Activated naive CD4-positive, alpha-beta T cell (primary cell): ENCODE measurements at regions not wholly inside any gene's neighbourhood (a gene's known extent, or its start where the extent isn't known, plus 50 kb on each side); places are given as distances from the start of the nearest gene placed in this dataset.
"Not testable (repeated sequence)": the region's sequence is repeated elsewhere in the genome, so short reads cannot be mapped to it uniquely, and the experiment has no call there.

ENCODE experiments used
- DNase-seq, 4 experiments: peaks; one replicate each; lab custom pipeline; 2025; lab: John Stamatoyannopoulos, UW

DNA sequence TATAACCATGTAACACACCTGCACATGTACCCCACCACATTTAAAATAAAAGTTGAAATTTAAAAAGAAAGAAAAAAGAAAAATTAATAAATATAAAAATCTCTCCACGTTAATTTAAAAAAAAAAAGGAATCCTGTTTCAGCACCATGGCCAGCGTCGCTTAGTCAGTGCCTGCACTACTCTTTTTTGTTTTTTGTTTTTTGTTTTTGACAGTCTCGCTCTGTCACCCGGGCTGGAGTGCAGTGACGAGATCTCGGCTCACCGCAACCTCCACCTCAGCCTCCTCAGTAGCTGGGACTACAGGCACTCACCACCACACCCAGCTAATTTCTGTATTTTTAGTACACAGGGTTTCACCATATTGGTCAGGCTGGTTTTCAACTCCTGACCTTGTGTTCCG lies 835.9 kb downstream of the UQCRFS1 start:
- no peak for DNase-seq

DNA sequence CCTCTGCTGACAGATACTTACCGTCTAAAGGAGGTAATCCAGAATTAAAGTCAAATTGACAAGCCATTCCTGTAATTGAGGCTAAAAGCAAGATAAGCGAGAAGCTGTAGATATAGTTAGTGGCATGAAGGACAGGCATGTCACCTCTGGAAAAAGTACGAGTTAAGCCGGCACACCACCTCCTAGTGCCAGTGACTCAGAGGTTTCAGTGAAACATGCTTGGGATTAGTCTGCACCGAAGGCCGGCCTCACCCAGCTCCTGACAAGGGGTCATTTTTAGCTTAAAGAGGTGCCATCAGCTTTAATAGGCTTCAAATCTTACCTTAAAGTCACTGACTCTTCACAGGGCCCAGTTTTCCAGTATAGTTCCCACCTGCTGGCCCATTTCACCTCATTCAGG lies 838.0 kb downstream of the UQCRFS1 start:
- DNase-seq, result no peak

DNA sequence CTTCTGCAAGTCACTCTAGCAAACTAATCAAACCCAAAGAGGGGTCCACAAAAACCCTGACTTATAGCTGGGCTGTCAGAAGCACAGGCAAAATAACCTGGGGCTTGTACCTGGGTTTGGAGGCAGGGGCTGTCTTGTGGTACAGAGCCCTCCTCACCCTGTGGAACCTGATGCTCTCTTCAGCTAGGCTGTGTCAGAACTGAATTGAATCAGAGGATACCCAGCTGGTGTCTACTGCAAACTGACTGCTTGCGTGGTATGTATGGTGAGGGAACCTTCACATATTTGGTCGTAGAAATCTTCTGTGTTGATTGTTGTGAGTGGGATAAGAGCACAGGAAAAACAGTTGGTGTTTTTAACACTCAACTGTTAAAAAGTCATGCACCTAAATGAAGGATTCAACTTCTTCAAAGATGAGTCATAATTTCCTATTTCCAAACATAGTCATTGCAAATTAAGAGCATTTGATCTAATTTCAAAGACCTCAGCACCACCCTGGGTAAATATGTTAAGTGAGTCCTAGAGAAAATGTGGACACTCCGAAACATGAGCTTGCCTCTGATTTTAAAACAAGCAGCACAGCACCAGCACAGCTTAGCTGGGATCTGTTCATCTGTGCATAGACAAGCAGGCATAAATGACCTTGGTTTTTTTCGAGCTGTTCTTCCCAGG lies 840.2 kb downstream of the UQCRFS1 start:
- DNase-seq, result no peak

DNA sequence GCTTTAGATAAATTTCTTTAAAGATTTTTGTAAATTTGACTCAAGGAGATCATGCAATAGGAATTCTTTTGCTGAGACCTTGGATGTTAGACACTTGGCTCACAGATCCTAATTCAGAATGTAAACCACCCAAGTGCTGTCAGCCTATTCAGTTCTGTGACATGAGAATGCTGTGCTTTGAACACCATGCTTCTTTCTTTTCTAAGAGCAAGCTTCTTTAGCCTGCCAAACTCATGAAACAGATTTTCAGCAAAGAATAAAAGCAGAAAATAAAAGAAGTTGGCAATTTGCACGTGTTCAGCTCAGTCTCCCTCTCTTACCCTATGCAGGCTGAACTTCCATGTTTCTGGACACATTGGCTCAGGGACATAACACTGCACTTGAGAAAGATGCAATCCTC lies 845.8 kb downstream of the UQCRFS1 start:
- no peak for DNase-seq

DNA sequence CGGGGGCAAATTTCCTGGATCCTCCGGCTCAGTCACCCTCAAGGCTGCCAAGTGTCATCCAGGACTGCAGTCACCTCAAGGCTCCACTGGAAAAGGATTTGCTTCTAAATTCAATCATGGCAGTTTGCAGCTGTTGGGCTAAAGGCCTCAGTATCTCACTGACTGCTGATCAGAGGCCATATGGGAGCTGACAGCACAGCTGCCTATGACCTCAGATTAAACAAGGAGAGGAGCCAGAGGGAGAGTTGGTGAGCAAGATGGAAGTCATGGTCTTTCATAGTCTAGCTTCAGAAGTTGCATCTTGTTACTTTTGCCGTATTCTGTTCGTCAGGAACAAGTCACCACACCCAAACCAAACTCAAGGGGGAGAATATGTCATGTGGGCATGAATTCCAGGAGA lies 849.7 kb downstream of the UQCRFS1 start:
- no peak for DNase-seq

DNA sequence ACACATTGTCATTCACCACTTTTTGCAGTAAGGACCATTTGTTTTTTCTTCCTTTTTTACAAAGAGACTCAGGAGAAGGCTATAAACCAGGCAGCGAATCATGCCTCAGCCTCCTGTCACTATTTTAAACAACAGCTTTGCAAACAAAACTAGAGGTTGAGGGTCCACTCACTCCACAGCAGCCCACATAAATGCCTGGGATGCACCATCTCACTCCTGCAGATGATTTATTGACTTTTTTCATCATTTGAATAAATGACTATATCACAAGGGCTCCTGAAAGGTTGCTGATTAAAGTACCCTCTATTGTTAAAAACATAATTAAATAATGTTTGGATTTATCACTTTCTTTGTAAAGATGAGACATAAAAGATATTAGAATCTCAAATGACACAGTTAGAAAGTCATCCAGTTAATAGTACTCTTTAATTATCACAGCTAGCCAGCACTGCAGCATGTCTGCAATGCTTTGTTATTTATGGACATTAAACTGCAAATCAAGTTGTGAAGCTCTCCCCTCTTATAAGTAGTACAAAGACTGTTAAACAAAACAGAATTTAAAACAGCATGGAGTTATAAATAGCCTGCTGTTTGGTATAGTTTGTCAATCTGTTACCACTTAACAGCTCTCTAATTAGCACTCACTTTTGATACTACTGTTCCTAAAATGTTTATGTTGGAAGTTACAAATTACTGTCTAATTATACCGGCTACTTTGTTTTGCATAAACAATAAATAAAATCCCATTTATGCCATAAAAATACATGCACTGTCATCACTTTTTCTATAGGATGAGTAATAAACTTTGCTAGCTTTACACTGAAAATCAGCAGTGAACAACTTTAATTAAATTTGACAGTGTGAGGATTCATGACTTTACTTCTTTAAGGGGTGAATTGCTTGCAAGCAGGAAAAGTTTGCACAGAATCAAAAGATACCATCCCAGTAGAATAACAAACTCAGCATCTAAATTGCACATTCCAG lies 853.2 kb downstream of the UQCRFS1 start:
- no peak for DNase-seq

DNA sequence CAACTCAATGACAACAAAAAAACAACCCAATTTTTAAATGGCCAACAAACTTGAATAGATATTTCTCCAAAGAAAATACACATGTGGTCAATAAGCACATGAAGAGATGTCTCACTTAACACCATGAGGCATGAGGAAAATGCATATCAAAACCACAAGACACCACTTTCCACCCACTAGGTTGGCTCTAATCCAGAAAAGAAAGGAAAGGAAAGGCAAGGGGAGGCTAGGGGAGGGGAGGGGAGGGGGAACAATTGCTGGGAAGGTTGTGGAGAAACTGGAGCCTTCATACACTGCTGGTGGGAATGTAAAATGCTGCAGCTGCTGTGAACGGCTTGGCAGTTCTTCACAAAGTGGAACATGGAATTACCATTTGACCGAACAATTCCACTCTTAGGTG lies 854.3 kb downstream of the UQCRFS1 start:
- DNase-seq, result no peak

DNA sequence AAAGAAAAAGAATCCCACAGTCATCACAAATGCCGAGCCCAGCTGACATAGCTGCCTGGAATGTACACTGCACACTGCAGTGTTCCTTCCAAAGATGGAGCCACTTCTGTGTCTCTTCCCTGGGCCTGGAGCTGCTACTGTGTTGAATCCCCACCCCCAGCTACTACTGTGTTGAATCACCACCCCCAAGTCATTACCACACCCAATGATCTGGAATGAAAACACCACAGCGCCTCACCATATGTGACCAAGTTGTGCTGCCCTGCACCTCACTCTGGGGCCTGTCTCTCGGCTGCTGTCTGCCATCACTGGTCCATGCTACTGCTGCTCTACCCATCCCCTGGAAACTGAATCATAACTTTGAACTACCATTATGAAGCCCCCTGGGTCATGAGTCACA lies 861.2 kb downstream of the UQCRFS1 start:
- no peak for DNase-seq

DNA sequence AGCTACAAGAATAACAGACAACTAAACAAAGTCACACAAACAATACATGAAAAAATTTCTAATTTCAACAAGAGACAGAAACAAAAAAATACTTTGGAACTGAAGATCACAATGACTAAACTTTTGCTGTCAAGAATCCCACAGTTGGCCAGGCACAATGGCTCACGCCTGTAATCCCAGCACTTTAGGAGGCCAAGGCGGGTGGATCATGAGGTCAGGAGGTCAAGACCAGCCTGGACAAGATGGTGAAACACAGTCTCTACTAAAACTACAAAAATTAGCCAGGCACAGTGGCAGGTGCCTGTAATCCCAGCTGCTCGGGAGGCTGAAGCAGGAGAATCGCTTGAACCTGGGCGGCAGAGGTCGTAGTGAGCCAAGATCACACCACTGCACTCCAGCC lies 861.6 kb downstream of the UQCRFS1 start:
- not testable (repeated sequence) for DNase-seq

DNA sequence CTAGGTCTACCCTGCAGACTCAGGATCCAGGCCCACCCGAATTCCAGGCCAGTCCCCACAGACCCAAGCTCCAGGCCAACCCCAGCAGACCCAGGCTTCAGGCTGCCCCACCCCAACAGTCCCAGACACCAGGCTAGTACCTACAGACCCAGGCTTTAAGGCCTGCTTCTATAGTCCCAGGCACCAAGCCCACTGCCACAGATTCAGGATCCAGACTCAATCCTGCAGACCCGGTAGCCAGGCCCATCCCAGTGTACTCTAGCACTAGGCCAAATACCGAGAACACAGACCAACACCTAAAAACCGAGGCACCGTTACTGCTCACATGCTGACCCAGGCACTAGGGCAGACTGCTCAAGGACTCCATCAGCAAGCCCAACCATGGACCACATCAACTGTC lies 862.3 kb downstream of the UQCRFS1 start:
- DNase-seq, result no peak

DNA sequence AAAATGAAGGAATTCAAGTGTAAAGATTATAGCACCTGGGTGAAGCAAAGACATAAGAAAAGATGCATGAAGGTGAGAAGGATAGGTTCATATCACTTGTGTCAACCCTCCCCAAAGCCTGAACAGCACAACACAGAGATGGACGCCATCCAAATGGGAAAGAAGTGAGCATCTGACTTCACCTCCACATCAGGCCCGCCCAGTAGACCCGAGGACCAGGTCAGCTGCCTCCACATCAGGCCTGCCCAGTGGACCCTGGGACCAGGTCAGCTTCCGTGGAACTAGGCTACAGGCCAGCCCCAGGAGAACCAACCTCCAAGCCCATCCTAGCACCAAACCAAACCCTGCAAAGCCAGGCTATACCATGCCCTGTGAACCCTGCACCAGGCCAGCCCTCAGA lies 862.9 kb downstream of the UQCRFS1 start:
- no peak for DNase-seq

DNA sequence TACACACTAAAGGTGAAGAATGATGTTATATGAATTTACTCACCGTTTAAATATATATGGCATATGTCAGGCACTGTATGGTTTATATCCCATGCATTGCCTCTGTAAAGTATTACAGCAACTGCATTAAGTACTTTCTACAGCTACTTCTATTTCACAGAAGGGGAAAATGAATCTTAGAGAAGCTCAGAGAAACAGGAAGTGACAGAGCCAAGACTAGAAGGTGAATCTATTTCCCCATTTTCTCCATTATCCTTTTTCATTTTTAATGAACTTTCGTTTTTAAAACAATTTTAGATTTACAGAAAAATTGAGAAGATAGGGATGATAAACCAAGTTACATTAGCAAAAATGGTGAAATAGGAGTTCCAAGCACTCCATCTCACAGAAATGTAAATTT lies 863.3 kb downstream of the UQCRFS1 start:
- DNase-seq, result no peak

DNA sequence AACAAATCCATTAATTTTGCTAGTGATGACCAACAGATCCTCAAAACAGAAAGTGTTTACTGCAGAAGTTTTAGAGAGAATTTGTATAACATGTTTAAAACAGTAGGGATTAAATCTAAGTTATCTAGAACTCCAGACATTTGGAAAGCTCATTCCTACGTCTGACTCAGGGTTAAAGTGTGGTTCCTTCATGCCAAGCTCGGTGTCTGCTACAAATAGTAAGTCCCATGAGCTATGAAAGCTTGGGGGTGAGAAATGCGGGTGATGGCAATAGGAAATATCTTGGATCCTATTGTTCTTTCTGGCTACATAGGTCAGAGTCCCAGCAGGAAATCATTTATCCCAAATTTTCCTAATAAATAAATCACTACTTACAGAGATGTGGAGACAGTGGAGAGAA lies 867.1 kb downstream of the UQCRFS1 start:
- DNase-seq, result no peak

DNA sequence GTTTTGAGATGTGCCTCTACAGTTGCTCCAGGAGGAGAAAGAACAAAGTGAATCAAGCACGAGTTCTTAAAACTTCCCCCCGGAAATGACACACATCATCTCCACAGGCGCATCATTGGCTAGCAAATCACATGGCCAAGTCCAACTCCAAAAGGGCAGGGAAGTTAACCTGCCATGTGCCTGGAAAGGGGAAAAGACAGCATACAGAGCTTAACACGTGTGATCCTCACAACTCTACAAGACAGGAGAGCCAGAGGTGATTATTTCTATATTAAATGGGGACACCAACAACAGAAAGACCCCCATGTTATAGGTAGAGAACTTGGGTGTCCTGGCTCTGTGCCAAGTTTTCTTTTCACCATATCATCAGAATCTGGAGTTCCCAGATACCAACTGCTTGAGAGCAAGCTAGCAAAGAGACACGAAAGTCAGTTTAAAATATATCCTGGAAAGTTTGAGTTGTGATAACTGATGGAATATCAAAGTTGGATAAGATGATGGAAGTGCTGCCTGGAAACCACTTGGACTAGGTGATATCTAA lies 871.1 kb downstream of the UQCRFS1 start:
- no peak for DNase-seq

DNA sequence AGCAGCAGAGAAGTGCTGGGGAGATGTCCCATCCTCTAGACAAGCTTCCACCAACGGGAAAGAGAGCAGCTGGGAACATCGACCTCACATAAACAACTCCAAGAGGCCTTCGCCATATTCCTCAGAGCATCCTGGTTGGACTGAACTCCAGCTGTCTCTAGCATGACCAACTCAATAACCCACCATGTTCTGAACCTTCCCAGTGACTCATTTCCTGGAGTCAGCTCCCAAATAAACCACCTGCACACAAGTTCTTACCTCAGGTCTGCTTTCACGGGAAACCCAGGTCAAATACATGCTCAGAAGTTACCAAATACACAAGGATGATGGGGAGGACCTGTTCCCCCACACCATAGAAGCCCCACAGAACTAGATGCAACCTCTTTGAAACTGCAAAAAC lies 878.5 kb downstream of the UQCRFS1 start:
- DNase-seq, result no peak

DNA sequence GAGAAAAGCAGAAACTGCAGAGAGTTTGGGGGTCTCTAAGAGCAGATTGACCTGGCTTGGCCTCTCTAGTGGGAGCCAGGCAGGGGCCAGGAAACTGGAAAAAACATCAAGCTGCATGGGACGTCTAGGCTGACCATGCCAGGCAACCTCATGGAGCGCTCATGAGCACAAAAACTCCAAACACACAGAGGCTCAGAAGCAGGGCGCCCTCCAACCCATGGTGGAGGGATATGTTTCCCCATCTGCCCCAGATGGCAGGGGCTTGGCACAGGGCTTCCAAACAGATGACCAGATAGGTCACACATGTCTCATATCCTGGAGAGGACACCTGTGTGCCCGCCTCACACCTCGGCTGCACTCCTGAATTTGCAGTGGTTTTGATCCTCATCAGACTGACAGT lies 879.0 kb downstream of the UQCRFS1 start:
- no peak for DNase-seq

DNA sequence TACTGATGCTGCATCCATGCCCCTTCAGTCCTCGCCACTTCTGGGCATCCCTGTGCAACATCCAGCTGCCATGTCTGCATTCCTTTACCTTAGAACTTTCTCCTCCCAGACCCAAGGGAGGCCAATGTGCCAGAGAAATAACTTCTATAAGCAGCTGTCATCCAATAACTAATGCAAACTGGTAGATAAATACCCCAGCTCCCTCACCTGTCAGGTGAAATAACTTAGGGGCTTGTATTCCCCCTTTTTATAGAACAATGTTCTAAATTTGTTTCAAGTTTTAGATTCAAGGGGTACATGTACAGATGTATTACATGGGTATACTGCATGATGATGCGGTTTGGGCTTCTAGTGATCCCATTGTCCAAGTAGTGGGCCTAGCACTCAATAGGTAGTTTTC lies 880.1 kb downstream of the UQCRFS1 start:
- no peak for DNase-seq

DNA sequence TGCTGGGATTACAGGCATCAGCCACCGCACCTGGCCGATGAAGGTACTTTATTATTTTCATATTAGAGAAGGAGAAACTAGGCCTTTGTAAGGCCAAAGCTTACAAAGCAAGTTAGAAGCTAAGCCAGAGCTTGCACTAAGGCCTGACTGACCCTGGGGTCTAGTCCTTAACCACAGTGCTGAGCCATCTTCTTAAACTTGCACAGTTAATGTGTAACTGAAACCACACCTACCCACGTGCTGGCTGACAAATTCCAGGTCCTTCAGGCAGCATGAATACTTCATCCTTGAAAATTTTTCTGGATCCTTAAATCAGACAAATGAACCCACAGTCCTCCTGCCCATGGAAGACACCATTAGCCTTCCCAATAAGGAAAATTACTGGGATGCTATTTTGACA lies 880.6 kb downstream of the UQCRFS1 start:
- DNase-seq, result no peak

DNA sequence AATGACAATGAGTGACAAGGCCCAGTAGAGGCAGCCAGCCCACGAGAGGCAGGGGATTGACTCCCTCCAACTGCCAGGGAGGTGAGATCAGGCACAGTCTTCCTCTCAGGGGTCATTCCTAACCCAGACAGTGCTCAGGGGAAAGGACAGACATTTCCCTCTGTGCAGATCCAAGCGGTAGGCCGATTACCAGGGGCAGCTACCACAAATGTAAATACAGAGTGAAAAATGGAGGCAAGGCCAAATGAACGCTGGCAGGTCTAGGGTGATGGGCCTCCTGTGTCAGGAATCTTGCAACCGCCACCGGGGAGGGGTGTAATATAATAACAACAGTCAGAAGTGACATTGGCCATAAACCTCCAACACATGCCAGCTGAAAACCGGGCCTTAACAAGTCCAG lies 881.4 kb downstream of the UQCRFS1 start:
- no peak for DNase-seq

DNA sequence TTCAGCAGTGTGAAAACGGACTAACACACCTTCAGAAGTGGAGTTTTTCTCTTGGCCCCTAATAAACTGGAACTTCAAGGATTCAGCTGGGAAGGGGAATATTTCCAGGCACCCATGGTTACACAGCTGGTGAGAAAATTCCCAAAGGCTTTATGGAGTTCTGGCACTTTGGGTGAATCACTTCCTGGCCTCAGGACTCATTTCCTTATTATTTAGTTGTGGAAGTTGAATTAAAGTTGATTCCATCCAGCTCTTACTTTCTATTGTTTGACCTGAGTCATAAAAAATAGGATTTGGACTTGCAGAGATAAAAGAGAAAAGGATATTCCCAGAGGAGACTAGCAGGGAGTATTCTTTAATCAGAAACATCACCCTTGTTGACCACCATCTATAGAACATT lies 882.1 kb downstream of the UQCRFS1 start:
- no peak for DNase-seq

DNA sequence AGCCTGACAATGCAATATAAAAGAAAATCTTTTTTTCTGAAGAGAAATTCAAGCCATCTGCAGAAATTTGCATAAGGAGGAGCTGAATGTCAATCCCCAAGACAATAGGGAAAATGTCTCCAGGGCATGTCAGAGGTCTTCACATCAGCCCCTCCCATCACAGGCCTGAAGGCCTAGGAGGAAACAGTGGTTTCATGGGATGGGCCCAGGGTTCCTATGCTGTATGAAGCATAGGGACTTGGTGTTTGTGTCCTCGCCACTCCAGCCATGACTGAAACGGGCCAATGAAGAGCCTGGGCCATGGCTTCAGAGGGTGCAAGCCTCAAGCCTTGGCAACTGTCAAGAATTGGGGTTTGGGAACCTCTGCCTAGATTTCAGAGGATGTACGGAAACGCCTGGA lies 883.5 kb downstream of the UQCRFS1 start:
- no peak for DNase-seq

DNA sequence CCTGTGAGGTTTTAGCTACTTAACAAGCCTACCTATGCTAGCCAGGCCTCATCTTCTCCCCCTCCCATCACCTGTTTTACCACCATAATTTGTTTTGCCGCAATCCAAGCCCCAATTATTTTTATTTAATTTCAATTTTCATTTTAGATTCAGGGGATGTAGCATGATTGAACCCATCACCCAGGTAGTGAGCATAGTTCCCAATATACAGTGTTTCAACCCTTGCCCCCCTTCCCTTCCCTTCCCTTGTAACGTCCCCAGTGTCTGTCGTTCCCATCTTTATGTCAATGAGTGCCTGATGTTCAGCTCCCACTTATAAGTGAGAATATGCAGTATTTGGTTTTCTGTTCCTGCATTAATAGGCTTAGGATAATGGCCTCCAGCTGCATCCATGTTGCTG lies 885.0 kb downstream of the UQCRFS1 start:
- no peak for DNase-seq

DNA sequence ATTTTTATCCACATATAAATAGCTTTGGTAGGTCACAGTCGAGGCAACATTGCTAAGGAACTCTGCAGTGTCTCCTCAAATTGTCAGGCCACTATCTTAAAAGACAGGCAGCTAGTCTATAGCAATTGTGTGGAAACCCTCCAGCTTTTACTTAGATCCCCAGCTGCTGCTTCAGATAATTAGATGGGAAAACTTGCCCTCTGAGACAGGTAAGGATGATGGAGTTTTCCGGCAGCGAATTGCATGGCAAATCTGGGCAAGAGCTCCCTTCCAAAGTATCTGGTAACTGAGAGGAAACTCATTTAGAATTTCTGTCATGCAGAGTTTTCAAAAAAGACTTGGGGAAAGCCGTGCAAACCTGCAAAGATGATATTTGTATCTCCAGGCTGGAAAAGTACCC lies 886.2 kb downstream of the UQCRFS1 start:
- no peak for DNase-seq
